Inferior parietal cortex (tissue), 1 donor: ENCODE measurements at regions not wholly inside any gene's neighbourhood (a gene's known extent, or its start where the extent isn't known, plus 50 kb on each side); places are given as distances from the start of the nearest gene placed in this dataset.
"Not testable (repeated sequence)": the region's sequence is repeated elsewhere in the genome, so short reads cannot be mapped to it uniquely, and the experiment has no call there.

Source experiments
- DNase-seq: peaks from one replicate; pipeline ENCODE4 v3.0.0-alpha.2; 2016; ENCODE audit errors: extremely low spot score

- DNase-seq, result no peak
Measured at GRCh38 chr3:165635791-165636683, 201.2 kb downstream of the BCHE start.

GRCh38 chr3:165624761-165625160 is 212.5 kb downstream of the BCHE start:
- no peak for DNase-seq

- DNase-seq, result no peak
Measured at GRCh38 chr3:165622356-165622755, 214.9 kb downstream of the BCHE start.

- no peak for DNase-seq
Measured at GRCh38 chr3:165619069-165619468, 218.2 kb downstream of the BCHE start.

- DNase-seq, result no peak
Measured at GRCh38 chr3:165617134-165617533, 220.1 kb downstream of the BCHE start.

GRCh38 chr3:165614337-165614736 is 222.9 kb downstream of the BCHE start:
- DNase-seq, result no peak

GRCh38 chr3:165613014-165613413 is 224.2 kb downstream of the BCHE start:
- DNase-seq, result no peak

- no peak for DNase-seq
Measured at GRCh38 chr3:165607221-165607620, 230.0 kb downstream of the BCHE start.

GRCh38 chr3:165603196-165603595 is 234.0 kb downstream of the BCHE start:
- DNase-seq, result no peak

GRCh38 chr3:165572566-165572965 is 264.7 kb downstream of the BCHE start:
- DNase-seq, result not testable (repeated sequence)

GRCh38 chr3:165568907-165569462 is 268.2 kb downstream of the BCHE start:
- no peak for DNase-seq

- no peak for DNase-seq
Measured at GRCh38 chr3:165555785-165556184, 281.4 kb downstream of the BCHE start.

- no peak for DNase-seq
Measured at GRCh38 chr3:165553371-165553770, 283.9 kb downstream of the BCHE start.

- DNase-seq, result no peak
Measured at GRCh38 chr3:165549665-165550064, 287.6 kb downstream of the BCHE start.

GRCh38 chr3:165549037-165549436 is 288.2 kb downstream of the BCHE start:
- DNase-seq, result no peak

- no peak for DNase-seq
Measured at GRCh38 chr3:165545059-165545458, 292.2 kb downstream of the BCHE start.

GRCh38 chr3:165544432-165544831 is 292.8 kb downstream of the BCHE start:
- no peak for DNase-seq

- no peak for DNase-seq
Measured at GRCh38 chr3:165538166-165538565, 299.1 kb downstream of the BCHE start.

GRCh38 chr3:165532851-165533250 is 304.4 kb downstream of the BCHE start:
- no peak for DNase-seq

- no peak for DNase-seq
Measured at GRCh38 chr3:165529451-165529850, 307.8 kb downstream of the BCHE start.

GRCh38 chr3:165526367-165526766 is 310.9 kb downstream of the BCHE start:
- DNase-seq, result no peak

- DNase-seq, result no peak
Measured at GRCh38 chr3:165523801-165524200, 313.4 kb downstream of the BCHE start.

- no peak for DNase-seq
Measured at GRCh38 chr3:165522386-165522785, 314.8 kb downstream of the BCHE start.
